ENCODE measurements at regions not wholly inside any gene's neighbourhood (a gene's known extent, or its start where the extent isn't known, plus 50 kb on each side); places are given as distances from the start of the nearest gene placed in this dataset.
A peak's percentile ranks its signal among the peaks of the same experiment; 100 is the strongest.
"Not testable (repeated sequence)": the region's sequence is repeated elsewhere in the genome, so short reads cannot be mapped to it uniquely, and the experiment has no call there.

DNA sequence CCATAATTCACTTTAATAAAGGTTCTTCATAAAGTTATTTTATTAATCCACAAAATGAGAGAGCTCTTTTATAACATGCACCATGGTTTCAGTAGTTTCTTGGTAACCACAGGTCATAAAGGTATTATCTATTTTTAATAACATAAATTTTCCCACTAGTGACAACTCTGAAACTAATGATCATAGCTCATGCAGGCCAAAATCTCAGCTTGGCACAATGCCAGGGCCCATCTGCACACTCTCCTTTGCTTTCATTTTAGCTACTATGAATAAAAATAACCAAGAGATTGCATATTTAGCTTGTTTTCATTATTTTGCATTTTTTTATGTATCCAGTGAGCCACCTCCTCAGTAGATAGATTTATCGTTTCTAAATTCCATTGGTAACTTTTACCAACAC lies 691.8 kb upstream of the CHAC2 start:
- no peak for DNase-seq (ENCODE audit: low read depth in 3 of 3, low spot score in 2 of 3)

DNA sequence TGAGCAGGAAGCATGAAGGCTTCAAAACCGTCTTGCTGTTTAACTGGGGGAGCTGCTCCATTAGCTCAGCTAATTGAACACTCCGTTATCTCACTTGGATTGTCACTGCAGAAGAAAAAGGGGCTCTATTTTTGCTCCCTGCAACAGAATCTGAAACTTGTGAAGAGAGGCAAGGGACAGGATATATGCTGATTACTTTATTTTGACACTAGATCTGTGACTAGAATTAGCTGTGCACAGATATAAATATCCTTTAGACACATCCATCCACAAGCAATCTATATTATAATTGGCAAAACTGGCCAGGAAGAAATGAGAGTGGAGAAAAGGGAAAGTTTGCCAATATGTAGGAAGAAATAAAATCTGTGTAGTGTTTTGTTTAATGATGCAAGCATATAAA lies 700.1 kb upstream of the CHAC2 start:
- no peak for DNase-seq (ENCODE audit: low read depth in 3 of 3, low spot score in 2 of 3)

DNA sequence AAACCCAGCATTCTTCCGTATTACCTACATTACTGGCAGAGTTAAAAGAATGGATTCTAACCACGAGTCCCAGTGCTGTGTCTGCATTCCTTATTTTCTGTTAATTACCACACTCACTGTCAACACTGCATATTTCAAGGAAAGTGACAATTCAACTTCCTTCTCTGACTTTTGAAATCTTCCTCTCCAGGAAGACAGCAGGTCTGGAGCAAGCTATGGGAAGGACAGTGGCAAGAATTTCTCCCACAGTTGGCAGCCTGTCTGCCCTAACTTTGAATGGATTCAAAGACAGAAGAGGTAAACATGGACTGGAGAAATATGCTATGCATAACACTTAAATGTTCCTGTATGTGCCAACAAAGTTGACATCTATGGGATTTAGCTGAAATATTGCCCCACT lies 700.5 kb upstream of the CHAC2 start:
- DNase-seq (ENCODE audit: low read depth in 3 of 3, low spot score in 2 of 3): no peak

DNA sequence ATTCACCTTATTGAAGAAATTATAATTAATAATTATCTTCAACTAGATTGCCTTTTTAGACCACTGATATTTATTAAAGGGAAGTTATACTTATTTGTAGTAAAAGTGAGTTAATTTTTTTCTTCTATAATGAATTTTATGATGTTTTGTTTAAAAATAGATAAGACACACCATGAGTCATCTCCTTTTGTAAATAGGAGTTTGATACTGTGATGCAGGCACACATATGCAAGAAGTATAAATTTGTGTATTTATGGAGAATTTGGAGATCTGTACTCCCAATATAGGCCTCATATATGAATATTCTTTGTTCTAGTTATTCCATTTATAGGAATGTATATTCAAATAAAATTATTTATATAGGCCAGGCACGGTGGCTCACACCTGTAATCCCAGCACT lies 703.5 kb upstream of the CHAC2 start:
- DNase-seq (ENCODE audit: low read depth in 3 of 3, low spot score in 2 of 3): no peak

GRCh38 chr2:53058526-53058925 lies 709.1 kb upstream of the CHAC2 start:
- no peak for DNase-seq (ENCODE audit: low read depth in 3 of 3, low spot score in 2 of 3)

DNA sequence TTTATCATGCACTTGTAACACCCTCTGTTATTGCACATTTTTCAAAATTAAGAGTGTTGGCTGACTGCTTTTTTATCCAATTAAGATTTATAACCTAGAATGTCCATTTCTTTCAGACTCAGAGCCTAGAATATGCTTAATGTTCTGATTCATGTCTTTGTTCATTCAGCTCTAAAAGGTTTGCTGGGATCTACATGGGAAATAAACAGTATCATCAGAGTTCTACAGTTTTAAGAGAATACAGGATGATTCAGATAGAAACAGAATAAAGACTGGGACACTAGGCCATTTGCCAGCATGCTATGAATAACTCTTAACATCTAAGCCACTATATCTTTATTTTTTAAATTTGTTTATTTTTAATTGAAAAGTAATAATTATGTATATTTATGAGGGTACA lies 713.7 kb upstream of the CHAC2 start:
- DNase-seq (ENCODE audit: low read depth in 3 of 3, low spot score in 2 of 3): no peak

GRCh38 chr2:53051157-53051556 lies 716.4 kb upstream of the CHAC2 start:
- no peak for DNase-seq (ENCODE audit: low read depth in 3 of 3, low spot score in 2 of 3)

DNA sequence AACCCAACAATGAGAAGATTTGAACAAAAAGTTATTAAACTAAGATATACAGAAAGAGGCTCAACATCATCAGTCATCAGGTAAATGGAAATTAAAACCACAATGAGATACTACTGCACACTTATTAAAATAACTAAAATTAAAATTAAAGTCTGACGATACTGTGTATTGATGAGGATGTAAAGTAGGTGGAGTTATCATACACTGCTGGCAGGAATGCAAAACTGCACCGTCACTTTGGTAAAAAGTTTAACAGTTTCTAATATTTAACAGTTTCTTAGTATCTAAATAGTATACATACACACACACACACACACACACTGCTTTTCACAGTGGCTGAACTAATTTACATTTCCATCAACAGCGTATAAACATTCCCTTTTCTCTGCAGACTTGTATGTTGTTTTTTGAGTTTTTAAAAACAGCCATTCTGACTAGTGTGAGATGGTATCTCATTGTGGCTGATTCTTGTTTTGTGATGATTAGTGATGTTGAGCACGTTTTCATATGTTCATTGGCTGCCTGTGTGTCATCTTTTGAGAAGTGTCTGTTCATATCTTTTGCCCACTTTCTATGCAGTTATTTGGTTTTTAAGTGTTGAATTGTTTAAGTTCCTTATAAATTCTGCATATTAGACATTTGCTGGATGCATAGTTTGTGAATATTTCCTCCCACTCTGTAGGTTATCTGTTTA lies 726.9 kb upstream of the CHAC2 start:
- no peak for DNase-seq (ENCODE audit: low read depth in 3 of 3, low spot score in 2 of 3)

- no peak for DNase-seq (ENCODE audit: low read depth in 3 of 3, low spot score in 2 of 3)
These were observed 731.4 kb upstream of the CHAC2 start for GRCh38 chr2:53036196-53036595.

DNA sequence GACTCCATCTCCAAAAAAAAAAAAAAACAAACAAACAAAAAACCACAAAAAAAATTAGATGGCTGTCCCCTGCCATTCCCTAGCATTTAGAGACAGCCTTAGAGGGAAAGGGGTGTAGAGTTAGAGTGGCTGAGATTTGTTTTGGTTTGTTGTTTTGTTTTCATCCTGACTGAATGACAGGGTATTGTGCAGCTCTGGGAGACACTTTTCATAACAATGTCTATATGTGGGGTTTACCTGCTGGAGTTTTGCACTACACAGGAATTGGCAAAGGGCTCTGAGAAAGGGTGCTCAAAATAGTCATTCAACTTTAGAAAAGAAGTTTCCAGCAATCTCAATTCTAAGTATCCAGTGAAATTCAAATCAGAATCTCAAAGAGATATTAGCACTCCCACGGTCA lies 732.5 kb upstream of the CHAC2 start:
- DNase-seq (ENCODE audit: low read depth in 3 of 3, low spot score in 2 of 3): no peak

DNA sequence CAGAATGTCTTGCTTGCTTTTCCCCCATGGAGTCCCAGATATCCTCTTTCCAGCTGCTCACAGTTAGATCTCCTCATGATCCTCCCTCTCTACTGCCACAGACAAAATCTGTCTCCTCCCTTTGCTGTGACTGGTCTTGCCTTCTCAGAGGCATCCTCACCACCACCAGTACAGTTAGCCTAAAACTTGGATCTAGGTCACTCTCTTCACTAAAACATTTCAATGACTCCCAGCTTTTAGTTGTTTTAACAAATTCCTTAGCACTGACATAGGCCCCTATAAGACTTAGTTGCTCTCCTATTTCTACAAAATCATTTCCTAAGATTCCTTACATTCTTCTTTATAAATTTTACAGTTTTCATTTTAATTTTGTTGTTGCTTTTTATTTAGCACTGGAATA lies 734.2 kb upstream of the CHAC2 start:
- DNase-seq (ENCODE audit: low read depth in 3 of 3, low spot score in 2 of 3): no peak

DNA sequence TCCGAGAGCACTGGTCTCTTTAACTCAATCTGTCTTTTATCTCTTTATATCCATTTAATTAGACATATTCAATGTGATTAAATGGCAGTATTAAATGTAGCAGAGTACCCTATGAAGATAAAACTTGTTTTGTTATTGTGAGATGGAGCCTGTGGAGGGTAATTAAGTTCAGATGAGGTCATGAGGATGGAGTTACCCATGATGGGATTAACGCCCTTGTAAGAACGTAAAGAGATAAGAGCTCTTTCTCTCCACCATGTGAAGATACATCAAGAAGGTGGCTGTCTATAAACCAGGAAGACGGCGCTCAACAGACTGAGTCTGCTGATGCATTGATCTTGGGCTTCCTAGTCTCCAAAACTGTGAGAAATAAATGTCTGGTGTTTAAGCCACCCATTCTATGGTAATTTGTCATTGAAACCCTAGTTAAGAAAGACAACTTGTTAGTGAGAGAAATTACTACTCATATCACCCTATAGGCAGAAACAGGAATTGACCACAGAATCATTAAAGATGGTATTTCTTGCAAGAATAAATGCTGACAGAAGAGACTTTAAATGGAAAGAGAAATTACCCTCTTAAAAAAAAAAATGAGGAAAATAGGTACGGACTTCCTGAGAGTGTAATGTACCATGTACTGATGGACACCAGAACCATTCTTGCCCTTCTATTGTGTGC lies 738.7 kb upstream of the CHAC2 start:
- no peak for DNase-seq (ENCODE audit: low read depth in 3 of 3, low spot score in 2 of 3)

DNA sequence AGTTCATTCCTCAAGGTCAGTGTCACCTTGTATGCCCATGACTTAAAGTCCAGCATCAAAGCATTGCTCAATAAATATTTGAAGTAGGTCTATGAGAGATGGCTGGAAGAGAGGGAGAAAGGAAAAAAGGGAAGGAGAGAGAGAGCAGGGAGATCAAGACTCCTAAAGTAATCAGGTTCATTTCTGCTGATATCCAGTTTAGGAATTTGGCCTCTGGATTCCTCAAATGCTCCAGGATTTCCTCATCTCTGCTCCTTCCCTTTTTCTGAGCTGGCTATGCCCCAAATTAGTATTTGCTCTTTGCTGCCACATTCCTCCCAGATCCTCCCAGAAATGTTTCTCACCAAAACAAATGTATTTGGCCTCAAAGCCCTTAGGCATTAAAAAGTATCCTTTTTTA lies 739.4 kb upstream of the CHAC2 start:
- no peak for DNase-seq (ENCODE audit: low read depth in 3 of 3, low spot score in 2 of 3)

- DNase-seq (ENCODE audit: low read depth in 3 of 3, low spot score in 2 of 3): not testable (repeated sequence)
These were observed 745.4 kb upstream of the CHAC2 start for GRCh38 chr2:53022248-53022647.

DNA sequence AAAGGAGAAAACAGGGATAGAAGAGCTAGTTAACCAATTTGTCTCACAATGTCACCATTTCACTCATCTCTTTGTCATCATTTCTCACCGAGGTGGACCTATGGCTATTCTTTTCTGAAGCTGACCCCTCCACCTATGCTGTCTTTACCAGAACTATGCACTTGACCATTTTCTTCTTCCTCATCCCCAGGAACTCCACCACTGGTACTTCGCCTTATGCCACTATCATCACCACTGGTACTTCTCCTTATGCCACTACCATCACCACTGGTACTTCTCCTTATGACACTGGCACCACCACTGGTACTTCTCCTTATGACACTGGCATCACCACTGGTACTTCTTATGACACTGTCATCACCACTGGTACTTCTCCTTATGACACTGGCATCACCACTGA lies 745.8 kb upstream of the CHAC2 start:
- no peak for DNase-seq (ENCODE audit: low read depth in 3 of 3, low spot score in 2 of 3)

GRCh38 chr2:53021292-53021691 lies 746.3 kb upstream of the CHAC2 start:
- DNase-seq (ENCODE audit: low read depth in 3 of 3, low spot score in 2 of 3): no peak

GRCh38 chr2:53018825-53019425 lies 748.7 kb upstream of the CHAC2 start:
- peak in 1 of 3 donors; percentile 32 for DNase-seq (ENCODE audit: low read depth in 3 of 3, low spot score in 2 of 3)

- DNase-seq (ENCODE audit: low read depth in 3 of 3, low spot score in 2 of 3): no peak
These were observed 760.6 kb upstream of the CHAC2 start for GRCh38 chr2:53006980-53007379.

- DNase-seq (ENCODE audit: low read depth in 3 of 3, low spot score in 2 of 3): no peak
These were observed 763.2 kb upstream of the CHAC2 start for GRCh38 chr2:53004413-53004812.

DNA sequence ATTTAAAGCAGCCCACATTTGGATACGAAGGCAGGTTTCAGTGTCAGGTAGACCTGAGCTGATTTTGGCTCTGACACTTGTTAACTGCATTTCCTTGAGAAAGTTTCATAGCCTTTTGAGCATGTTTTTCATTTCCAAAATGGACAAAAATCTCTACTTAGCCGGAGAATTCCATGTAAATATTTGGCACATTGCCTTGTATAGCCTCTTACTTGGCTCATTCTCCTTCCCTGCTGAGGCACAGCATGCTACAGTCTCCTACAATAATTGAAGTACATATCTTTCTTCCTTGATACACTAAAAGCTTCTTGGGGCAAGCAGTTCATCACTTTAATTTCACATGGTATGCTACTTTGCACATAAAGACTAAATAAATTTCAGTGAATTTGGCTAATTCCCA lies 772.2 kb upstream of the CHAC2 start:
- no peak for DNase-seq (ENCODE audit: low read depth in 3 of 3, low spot score in 2 of 3)

DNA sequence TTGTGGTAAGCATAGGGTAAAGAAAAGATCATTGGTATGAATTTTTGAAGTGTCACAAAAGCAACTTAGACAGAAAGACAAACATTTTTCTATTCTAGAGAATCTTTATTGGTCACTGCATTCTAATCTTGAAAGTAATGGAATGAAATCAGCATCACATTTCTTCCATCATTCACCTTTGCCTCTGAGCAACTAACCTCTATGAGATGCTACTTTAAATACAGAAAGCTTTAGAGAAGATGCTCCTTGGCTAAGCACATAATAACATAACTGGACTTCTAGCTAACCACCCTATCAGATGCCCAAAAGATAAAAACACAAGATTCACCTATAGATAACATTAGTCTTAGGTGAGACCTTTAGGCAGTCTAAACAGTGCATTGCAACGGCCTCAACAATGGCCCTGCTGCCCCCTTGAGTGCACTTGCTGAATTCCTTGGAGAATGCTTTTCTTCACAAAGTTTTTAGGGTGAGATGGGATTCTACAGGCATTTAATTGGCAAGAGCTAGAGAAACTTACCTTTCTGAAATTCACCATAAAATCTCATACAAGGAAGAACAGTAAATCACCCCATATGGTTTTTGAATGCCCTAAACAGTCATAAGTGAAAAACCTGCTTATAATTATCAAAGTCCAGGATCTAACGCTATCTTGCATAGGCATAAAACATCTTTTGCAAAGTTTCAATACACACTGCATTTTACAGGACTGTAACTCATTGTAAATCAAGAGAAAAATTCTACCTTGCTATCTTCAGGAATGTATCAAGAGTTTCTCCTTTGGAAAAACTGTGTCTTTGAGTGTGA lies 791.3 kb upstream of the CHAC2 start:
- no peak for DNase-seq (ENCODE audit: low read depth in 3 of 3, low spot score in 2 of 3)
